NCI-H446 treated with DMSO at 0.1 percent for 48 hours (cell line): ENCODE measurements at regions not wholly inside any gene's neighbourhood (a gene's known extent, or its start where the extent isn't known, plus 50 kb on each side); places are given as distances from the start of the nearest gene placed in this dataset.
"Not testable (repeated sequence)": the region's sequence is repeated elsewhere in the genome, so short reads cannot be mapped to it uniquely, and the experiment has no call there.

Experiments used
- DNase-seq: peaks from one replicate; lab custom pipeline; 2025; lab: John Stamatoyannopoulos, UW

- no peak for DNase-seq
Observed at GRCh38 chr3:177476921-177477435, 279.7 kb upstream of the TBL1XR1 start.

- no peak for DNase-seq
Observed at GRCh38 chr3:177478170-177478867, 281.0 kb upstream of the TBL1XR1 start.

- no peak for DNase-seq
Observed at GRCh38 chr3:177479630-177480029, 282.3 kb upstream of the TBL1XR1 start.

GRCh38 chr3:177481329-177481728 lies 284.0 kb upstream of the TBL1XR1 start:
- no peak for DNase-seq

GRCh38 chr3:177482048-177482691 lies 284.9 kb upstream of the TBL1XR1 start:
- no peak for DNase-seq

- DNase-seq = no peak
Observed at GRCh38 chr3:177483182-177483967, 286.1 kb upstream of the TBL1XR1 start.

- DNase-seq = no peak
Observed at GRCh38 chr3:177484206-177484605, 286.9 kb upstream of the TBL1XR1 start.

- DNase-seq = no peak
Observed at GRCh38 chr3:177484926-177485325, 287.6 kb upstream of the TBL1XR1 start.

- DNase-seq = no peak
Observed at GRCh38 chr3:177487635-177488186, 290.4 kb upstream of the TBL1XR1 start.

GRCh38 chr3:177488740-177489139 lies 291.5 kb upstream of the TBL1XR1 start:
- DNase-seq = no peak

- DNase-seq = no peak
Observed at GRCh38 chr3:177490626-177491025, 293.3 kb upstream of the TBL1XR1 start.

- no peak for DNase-seq
Observed at GRCh38 chr3:177491296-177492032, 294.2 kb upstream of the TBL1XR1 start.

- DNase-seq = no peak
Observed at GRCh38 chr3:177493091-177493490, 295.8 kb upstream of the TBL1XR1 start.

- no peak for DNase-seq
Observed at GRCh38 chr3:177494216-177494615, 296.9 kb upstream of the TBL1XR1 start.

- no peak for DNase-seq
Observed at GRCh38 chr3:177495566-177495965, 298.3 kb upstream of the TBL1XR1 start.

- peak; percentile 46 for DNase-seq
Observed at GRCh38 chr3:177498037-177498857, 301.0 kb upstream of the TBL1XR1 start.

- not testable (repeated sequence) for DNase-seq
Observed at GRCh38 chr3:177499039-177499438, 301.8 kb upstream of the TBL1XR1 start.

GRCh38 chr3:177499779-177500423 lies 302.6 kb upstream of the TBL1XR1 start:
- DNase-seq = no peak

GRCh38 chr3:177510693-177511216 lies 313.5 kb upstream of the TBL1XR1 start:
- DNase-seq = no peak
